ENCODE measurements at regions not wholly inside any gene's neighbourhood (a gene's known extent, or its start where the extent isn't known, plus 50 kb on each side); places are given as distances from the start of the nearest gene placed in this dataset.
"Not testable (repeated sequence)": the region's sequence is repeated elsewhere in the genome, so short reads cannot be mapped to it uniquely, and the experiment has no call there.

GRCh38 chr5:67982160-67982559, 233.4 kb upstream of the PIK3R1 start:
- not testable (repeated sequence) for H3K4me3 ChIP-seq (ENCODE audit: insufficient read depth, low read depth, low read length); DNase-seq

GRCh38 chr5:67978171-67978570, 237.4 kb upstream of the PIK3R1 start:
- Histone ChIP-seq H3K36me3 (replicated peaks; ENCODE audit: control insufficient read depth, insufficient read depth, low read length) (no peaks in the 10 kb centered on the region), H3K4me3 (ENCODE audit: insufficient read depth, low read depth, low read length) (no peak overlapping the region), H3K27me3 (ENCODE audit: control insufficient read depth, insufficient read depth, low read length) (no peaks in the 10 kb centered on the region)
- no peak for DNase-seq

More at GRCh38 chr5:67982160-67982559, 233.4 kb upstream of the PIK3R1 start:
- H3K27me3 ChIP-seq (ENCODE audit: control insufficient read depth, insufficient read depth, low read length); H3K36me3 ChIP-seq (replicated peaks; ENCODE audit: control insufficient read depth, insufficient read depth, low read length): not testable (repeated sequence)

- no peak overlapping the region for H3K4me3 ChIP-seq (ENCODE audit: insufficient read depth, low read depth, low read length)
- no peak for DNase-seq
- H3K36me3 ChIP-seq (replicated peaks; ENCODE audit: control insufficient read depth, insufficient read depth, low read length), result no peaks in the 10 kb centered on the region
- no peaks in the 10 kb centered on the region for H3K27me3 ChIP-seq (ENCODE audit: control insufficient read depth, insufficient read depth, low read length)
Measured at GRCh38 chr5:67976891-67977601, 238.5 kb upstream of the PIK3R1 start.

GRCh38 chr5:67976181-67976580, 239.4 kb upstream of the PIK3R1 start:
- Histone ChIP-seq H3K36me3 (replicated peaks; ENCODE audit: control insufficient read depth, insufficient read depth, low read length) (no peaks in the 10 kb centered on the region), H3K4me3 (ENCODE audit: insufficient read depth, low read depth, low read length) (no peak overlapping the region), H3K27me3 (ENCODE audit: control insufficient read depth, insufficient read depth, low read length) (no peaks in the 10 kb centered on the region)
- no peak for DNase-seq

DNA sequence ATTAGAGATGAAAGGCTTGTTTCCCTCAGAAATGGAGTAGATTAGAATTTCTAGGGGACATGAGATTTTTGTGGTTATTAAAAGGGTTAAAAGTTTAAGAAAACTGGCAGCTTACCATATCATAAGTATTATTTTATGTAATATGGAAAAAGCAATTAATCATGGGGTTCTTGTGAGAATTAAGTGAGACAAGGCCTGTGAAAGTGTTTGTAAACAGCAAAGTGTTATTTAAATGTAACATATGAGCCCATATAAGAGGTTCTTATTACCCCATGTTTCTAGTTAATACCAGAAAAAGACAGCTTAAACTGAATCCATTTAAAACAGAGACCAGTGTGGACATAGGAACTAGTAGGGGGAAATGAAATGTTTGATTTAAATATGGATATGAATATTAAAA, 241.1 kb upstream of the PIK3R1 start:
- Histone ChIP-seq H3K4me3 (ENCODE audit: insufficient read depth, low read depth, low read length) (no peak overlapping the region), H3K36me3 (replicated peaks; ENCODE audit: control insufficient read depth, insufficient read depth, low read length) (no peaks in the 10 kb centered on the region), H3K27me3 (ENCODE audit: control insufficient read depth, insufficient read depth, low read length) (no peaks in the 10 kb centered on the region)
- no peak for DNase-seq

DNA sequence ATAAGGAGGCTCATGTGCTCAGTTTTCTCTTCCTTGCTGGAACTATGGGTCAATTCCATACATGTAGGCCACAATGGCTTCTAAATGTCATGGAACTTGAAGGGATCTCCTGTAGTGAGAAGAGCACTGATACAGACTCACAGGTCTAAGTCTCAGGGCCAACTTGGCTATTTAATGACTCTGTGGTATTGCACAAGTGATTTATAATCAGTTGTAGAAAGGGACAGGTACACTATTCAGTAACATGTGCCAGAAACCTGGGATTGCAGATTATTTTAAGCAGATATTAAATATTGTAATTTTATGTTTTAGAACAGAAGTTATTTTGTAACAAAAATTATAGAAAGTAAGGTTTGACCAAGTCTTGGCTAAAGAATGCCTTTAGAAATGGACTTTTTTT, 241.5 kb upstream of the PIK3R1 start:
- H3K4me3 ChIP-seq (ENCODE audit: insufficient read depth, low read depth, low read length), result no peak overlapping the region

DNA sequence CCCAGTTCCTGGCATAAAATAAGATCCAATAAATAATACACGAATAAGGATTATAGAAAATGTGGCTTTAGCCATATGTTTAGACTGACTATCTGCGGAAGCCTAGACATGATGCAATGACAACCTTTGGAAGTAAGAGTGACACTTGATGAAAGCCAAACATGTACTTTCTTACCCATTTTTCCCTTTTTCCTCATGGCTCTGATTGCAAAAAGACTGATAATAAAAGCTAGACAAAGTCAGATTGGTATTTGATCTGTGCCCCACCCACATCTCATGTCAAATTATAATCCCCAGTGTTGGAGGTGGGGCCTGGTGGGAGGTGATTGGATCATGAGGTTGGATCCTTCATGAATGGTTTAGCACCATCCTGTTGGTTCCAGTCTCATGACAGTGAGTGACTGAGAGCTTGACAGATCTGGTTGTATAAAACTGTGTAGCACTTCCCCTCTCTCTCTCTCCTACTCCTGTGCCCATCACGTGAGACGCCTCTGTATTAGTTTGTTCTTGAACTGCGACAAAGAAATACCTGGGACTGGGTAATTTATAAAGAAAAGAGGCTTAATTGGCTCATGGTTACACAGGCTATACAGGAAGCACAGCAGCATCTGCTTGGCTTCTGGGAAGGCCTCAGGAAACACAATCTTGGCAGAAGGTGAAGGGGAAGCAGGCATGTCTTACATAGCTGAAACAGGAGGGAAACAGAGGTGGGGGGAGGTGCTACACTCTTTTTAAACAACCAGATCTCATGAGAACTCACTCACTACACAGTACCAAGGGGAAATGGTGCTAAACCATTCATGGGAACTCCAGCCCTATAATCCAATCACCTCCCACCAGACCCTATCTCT, 243.4 kb upstream of the PIK3R1 start:
- H3K4me3 ChIP-seq (ENCODE audit: insufficient read depth, low read depth, low read length), result no peak overlapping the region
- H3K27me3 ChIP-seq (ENCODE audit: control insufficient read depth, insufficient read depth, low read length), result no peaks in the 10 kb centered on the region
- no peaks in the 10 kb centered on the region for H3K36me3 ChIP-seq (replicated peaks; ENCODE audit: control insufficient read depth, insufficient read depth, low read length)
- DNase-seq, result no peak

More for the DNA sequence above, 241.5 kb upstream of the PIK3R1 start:
- Histone ChIP-seq H3K27me3 (ENCODE audit: control insufficient read depth, insufficient read depth, low read length) (no peaks in the 10 kb centered on the region), H3K36me3 (replicated peaks; ENCODE audit: control insufficient read depth, insufficient read depth, low read length) (no peaks in the 10 kb centered on the region)
- no peak for DNase-seq

DNA sequence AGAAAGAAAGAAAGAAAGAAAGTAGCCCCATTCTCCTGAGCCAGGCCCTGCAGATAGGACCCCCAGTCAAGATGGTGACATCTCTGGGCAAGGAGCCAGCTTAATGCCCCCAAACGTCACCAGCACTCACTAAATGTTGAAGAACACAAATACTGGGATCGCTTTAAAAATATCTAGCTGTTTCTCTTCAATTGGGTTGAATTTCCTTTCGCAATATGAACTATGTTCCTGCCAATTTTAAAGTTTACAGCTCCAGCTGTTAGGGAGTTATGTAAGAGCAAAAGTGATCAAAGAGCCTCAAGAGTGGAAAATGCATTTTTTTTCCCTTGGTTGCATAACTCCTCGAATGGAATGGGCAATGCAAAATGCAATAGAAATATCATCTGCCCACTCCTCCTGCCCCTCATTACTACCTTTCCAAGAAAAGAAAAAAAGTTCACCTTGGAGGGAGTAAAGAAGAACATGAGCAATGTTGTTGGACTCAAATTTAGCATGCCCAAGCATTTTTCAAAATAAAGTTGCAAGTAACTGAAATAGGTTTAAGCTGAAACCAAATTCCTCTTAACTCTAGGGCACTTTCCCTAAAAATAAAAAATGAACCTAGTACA, 244.2 kb upstream of the PIK3R1 start:
- Histone ChIP-seq H3K36me3 (replicated peaks; ENCODE audit: control insufficient read depth, insufficient read depth, low read length) (no peaks in the 10 kb centered on the region), H3K4me3 (ENCODE audit: insufficient read depth, low read depth, low read length) (no peak overlapping the region), H3K27me3 (ENCODE audit: control insufficient read depth, insufficient read depth, low read length) (no peaks in the 10 kb centered on the region)
- DNase-seq, result no peak

DNA sequence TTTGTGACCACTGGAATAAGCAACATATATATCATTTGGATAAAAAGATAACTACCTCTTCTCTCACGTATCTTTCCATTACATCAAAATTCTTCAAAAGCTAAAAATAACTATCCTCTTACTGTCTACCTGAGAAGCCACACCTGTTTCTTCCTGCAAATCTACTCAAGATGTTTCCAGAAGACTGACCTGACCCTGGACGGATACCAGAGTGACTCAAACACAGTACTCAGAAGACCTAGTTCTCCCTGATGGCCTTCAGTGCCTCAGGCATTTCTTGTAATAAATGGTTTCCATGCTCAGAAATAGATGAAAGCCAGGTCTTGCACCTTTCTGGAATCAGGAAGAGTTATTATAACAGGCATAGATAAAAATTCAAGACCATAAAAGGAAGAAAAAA, 245.9 kb upstream of the PIK3R1 start:
- no peak for DNase-seq
- no peak overlapping the region for H3K4me3 ChIP-seq (ENCODE audit: insufficient read depth, low read depth, low read length)
- H3K27me3 ChIP-seq (ENCODE audit: control insufficient read depth, insufficient read depth, low read length), result no peaks in the 10 kb centered on the region
- no peaks in the 10 kb centered on the region for H3K36me3 ChIP-seq (replicated peaks; ENCODE audit: control insufficient read depth, insufficient read depth, low read length)

DNA sequence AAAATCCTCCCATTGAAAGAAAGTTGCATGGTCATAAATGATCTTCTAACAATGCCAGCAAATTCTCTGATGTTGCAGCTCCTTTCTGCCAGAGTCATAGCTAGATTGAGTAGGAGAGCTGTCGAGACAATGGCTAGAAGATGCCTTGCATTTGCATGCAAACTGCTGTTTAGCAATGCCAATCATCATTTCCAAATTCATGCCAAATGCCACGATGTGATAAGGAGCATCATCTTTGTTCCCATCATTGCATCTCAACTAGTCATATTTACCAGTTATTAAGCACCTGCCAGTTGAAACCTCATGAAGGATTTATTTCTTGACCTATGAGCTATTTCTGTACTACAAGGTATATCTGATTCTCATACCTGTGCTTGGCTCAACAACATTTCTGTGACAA, 246.4 kb upstream of the PIK3R1 start:
- no peak overlapping the region for H3K4me3 ChIP-seq (ENCODE audit: insufficient read depth, low read depth, low read length)
- no peaks in the 10 kb centered on the region for H3K27me3 ChIP-seq (ENCODE audit: control insufficient read depth, insufficient read depth, low read length)
- no peaks in the 10 kb centered on the region for H3K36me3 ChIP-seq (replicated peaks; ENCODE audit: control insufficient read depth, insufficient read depth, low read length)
- no peak for DNase-seq

GRCh38 chr5:67966712-67967111, 248.8 kb upstream of the PIK3R1 start:
- no peak for DNase-seq
- H3K4me3 ChIP-seq (ENCODE audit: insufficient read depth, low read depth, low read length), result no peak overlapping the region
- H3K27me3 ChIP-seq (ENCODE audit: control insufficient read depth, insufficient read depth, low read length), result no peaks in the 10 kb centered on the region
- no peaks in the 10 kb centered on the region for H3K36me3 ChIP-seq (replicated peaks; ENCODE audit: control insufficient read depth, insufficient read depth, low read length)

- no peaks in the 10 kb centered on the region for H3K27me3 ChIP-seq (ENCODE audit: control insufficient read depth, insufficient read depth, low read length)
- H3K36me3 ChIP-seq (replicated peaks; ENCODE audit: control insufficient read depth, insufficient read depth, low read length), result no peaks in the 10 kb centered on the region
- DNase-seq, result no peak
- no peak overlapping the region for H3K4me3 ChIP-seq (ENCODE audit: insufficient read depth, low read depth, low read length)
Measured at GRCh38 chr5:67964619-67965018, 250.9 kb upstream of the PIK3R1 start.

DNA sequence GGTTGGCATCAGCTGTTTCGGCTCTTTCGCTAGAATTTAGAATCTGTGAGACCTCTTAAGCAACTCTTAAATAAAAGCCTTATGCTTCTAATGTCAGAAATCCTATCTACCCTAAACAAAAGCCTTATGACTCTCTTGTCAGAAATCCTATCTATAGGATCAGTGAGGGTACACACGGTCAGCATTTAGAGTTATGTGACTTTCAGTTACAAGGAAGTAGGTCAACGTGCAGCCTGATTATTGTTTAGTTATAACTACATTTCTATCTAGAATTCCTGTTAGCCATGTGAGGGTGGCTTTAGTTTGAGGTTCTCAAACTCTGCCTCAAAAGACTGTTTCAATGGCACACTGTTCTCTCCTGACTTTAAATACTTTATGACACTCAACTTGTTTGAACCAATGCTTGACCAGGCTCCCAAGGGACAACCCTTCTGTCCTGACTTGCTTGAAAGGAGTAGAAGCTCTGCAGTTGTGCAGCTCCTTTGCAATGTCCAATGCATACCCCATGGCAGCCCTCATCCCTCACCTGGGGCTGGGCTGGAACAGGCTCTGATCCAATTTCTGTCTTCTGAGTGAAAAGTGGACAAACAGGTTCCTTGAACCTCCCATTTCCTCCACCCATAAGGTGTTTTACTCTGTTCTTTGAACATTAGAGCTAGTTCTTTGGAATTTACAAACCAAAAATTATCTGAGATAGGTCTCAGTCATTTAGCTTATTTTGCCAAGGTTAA, 251.6 kb upstream of the PIK3R1 start:
- Histone ChIP-seq H3K4me3 (ENCODE audit: insufficient read depth, low read depth, low read length) (no peak overlapping the region), H3K27me3 (ENCODE audit: control insufficient read depth, insufficient read depth, low read length) (no peaks in the 10 kb centered on the region), H3K36me3 (replicated peaks; ENCODE audit: control insufficient read depth, insufficient read depth, low read length) (no peaks in the 10 kb centered on the region)
- no peak for DNase-seq

GRCh38 chr5:67960939-67961338, 254.6 kb upstream of the PIK3R1 start:
- no peak for DNase-seq
- Histone ChIP-seq H3K36me3 (replicated peaks; ENCODE audit: control insufficient read depth, insufficient read depth, low read length) (no peaks in the 10 kb centered on the region), H3K27me3 (ENCODE audit: control insufficient read depth, insufficient read depth, low read length) (no peaks in the 10 kb centered on the region), H3K4me3 (ENCODE audit: insufficient read depth, low read depth, low read length) (no peak overlapping the region)
